Activated CD4-positive, CD25-positive, alpha-beta regulatory T cell treated with anti-CD3 and anti-CD28 coated beads, Interleukin-2, amount 50 U/mL, for 24 hours (primary cell): ENCODE measurements at regions not wholly inside any gene's neighbourhood (a gene's known extent, or its start where the extent isn't known, plus 50 kb on each side); places are given as distances from the start of the nearest gene placed in this dataset.
"Not testable (repeated sequence)": the region's sequence is repeated elsewhere in the genome, so short reads cannot be mapped to it uniquely, and the experiment has no call there.

Experiments
- ATAC-seq, 2 donors: fragments of 150-1000 bp; cut with Tn5 transposase; one replicate each; pipeline ENCODE4 v1.10.0; 2021; ENCODE audit warnings: mild to moderate bottlenecking in 1 of 2, moderate library complexity in 1 of 2

DNA sequence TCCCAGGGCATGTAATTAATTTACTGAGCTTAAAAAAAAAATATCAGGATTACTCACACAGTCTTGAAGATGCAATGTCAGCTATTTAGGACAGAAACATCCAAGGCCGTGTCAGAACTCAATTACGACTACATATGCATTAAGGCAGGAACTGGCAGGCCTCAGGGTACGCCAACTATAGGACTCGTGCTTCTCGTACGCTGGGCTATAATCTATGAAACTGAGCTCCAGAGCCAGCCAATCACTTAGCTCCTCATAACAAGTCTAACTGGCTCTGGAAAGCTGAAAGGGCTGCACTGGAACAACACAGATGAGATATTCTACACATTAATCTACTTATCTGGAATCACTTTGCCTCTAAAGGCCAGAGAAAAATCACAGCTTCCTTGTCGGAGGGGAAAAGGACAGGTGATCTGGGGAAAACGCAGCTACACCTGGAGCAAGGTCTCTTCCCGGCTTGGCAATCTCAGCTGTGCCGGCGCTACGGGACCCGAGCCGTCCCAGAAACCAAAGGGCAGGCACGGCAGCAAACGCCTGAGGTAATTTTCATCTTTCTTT is 212.0 kb downstream of the DEPDC1B start:
- no peak for ATAC-seq

GRCh38 chr5:60487476-60487875 is 212.5 kb downstream of the DEPDC1B start:
- ATAC-seq = no peak

DNA sequence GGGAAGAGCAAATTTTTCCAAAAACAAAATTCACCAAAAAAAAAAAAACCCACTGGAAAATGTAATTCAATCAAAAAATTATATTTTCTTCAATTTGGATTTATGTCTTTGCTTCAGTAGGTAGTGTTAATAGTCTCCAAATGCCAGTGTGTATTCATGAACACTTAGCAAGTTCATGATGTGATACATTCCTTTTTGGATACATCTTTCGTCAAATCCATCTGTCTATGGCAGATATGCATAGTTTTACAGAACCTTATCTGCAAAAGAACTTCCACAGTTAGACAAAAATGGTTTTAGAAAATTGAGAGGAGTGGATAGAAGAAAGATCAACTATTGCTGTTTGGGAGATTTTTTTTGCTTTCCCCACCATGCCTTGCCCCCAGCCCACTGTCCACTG is 214.6 kb downstream of the DEPDC1B start:
- ATAC-seq = no peak

DNA sequence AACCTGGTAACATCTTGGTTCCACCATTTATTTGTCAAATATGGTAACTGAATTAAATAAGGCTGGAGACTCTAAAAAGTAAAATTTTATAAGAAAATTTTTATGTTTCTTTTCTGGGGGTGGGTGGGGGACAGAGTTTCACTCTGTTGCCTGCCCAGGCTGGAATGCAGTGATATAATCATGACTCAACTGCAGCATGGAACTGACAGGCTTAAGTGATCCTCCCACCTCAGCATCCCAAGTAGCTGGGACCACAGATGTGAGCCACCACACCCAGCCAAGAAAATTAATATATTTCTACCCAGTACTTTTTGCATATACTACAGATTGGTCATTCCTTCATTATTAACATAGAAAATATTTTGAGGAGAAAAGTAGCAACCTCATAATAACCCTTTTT is 216.9 kb downstream of the DEPDC1B start:
- ATAC-seq = no peak

GRCh38 chr5:60482301-60482700 is 217.7 kb downstream of the DEPDC1B start:
- ATAC-seq = no peak

DNA sequence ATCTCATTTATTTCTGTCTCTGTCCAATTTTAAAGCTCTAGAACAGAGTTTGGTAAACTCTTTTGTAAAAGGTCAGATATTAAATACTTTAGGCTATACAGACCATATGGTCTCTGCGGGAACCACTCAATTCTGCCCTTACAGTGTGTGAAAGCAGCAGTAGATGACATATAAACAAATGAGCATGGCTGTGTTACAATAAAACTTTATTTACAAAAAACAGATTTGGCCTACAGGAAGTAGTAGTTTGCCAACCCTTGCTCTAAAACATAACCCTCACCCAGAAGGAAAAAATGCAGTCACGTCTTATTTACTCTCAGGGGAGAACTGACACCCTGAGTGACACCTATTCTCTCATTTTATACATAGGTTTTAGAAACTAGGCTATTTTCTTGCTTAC is 220.4 kb downstream of the DEPDC1B start:
- ATAC-seq = no peak

DNA sequence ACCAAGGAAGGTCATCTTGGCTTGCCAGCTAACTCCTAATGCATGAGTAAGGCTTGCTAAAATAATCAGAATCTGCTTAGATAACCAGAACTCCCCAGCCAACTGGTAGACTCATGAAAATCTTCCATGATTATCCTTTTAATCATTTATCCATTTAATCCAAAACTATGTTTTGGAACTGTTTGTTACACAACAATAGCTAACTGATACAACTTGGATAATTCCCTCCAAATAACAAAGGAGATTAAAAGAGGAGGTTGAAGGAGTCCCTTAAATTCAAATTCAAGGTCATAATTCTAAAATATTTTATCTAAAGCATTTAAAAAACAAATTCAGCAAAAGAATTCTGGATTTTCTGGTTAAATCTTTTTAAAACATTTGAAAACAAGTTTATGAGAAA is 222.1 kb downstream of the DEPDC1B start:
- no peak for ATAC-seq

- no peak for ATAC-seq
Observed at GRCh38 chr5:60473654-60474053, 226.3 kb downstream of the DEPDC1B start.

GRCh38 chr5:60473027-60473426 is 226.9 kb downstream of the DEPDC1B start:
- not testable (repeated sequence) for ATAC-seq

GRCh38 chr5:60470881-60471280 is 229.1 kb downstream of the DEPDC1B start:
- ATAC-seq = no peak

DNA sequence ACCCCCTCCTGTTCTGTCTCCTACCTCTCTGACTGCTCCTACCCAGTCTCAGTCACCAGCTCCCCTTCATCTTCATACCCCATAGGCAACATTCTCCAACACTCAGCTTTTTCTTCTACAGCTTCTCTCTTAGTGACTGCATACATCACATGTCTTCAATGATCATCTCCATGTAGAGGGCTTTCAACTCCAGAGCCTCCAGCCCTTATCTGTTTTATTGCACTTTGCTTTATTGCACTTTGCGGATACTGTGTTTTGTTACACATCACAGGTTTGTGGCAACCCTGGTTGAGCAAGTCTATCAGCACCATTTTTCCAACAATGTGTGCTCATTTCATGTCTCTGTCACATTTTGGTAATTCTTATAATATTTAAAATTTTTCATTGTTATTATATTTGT is 230.7 kb downstream of the DEPDC1B start:
- no peak for ATAC-seq

- ATAC-seq = no peak
Observed at GRCh38 chr5:60463179-60463868, 236.6 kb downstream of the DEPDC1B start.

GRCh38 chr5:60458666-60459065 is 241.3 kb downstream of the DEPDC1B start:
- ATAC-seq = no peak

DNA sequence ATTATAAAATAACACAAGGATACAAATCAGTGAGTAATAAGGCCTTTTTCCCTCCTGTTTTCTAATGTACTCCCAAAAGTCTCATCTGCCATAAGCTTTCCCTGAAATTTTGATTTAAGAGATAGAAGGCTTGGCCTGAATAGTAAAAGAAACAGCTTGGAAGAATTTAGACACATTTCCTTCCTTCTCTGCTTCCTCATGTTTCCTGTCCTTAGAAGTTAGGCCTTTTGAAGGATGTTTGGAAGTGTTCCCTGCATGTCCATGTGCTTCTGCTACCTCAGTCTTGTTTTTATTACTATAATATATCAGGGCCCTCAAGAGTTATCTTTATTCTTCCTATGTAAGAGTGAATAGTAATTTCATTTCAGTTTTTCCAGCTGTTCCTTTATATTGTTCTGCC is 242.7 kb downstream of the DEPDC1B start:
- no peak for ATAC-seq

GRCh38 chr5:60455589-60455988 is 244.4 kb downstream of the DEPDC1B start:
- no peak for ATAC-seq

- not testable (repeated sequence) for ATAC-seq
Observed at GRCh38 chr5:60454277-60454676, 245.7 kb downstream of the DEPDC1B start.

GRCh38 chr5:60453186-60453976 is 246.6 kb downstream of the DEPDC1B start:
- ATAC-seq = no peak

- ATAC-seq = no peak
Observed at GRCh38 chr5:60448600-60448999, 251.4 kb downstream of the DEPDC1B start.

DNA sequence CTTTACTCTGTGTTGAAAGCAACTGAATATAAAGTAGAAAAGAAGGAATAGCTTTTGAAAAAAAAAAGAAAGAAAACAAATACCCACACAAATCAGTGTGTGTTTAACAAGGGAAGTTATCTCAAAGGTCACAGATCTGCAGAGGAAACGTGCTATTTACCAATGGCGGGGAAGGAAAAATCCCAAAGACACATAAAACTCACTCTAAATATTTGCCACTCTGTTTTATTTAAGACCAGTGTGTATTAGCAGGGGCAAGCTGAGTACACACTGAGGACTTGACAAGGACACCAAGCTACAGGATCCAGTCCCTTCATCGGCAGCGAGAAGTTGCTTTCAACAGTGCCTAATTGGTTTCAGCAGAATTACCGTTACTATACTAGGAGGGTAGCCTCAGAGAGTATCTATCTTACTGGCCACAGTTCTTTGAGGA is 252.5 kb downstream of the DEPDC1B start:
- ATAC-seq = no peak

GRCh38 chr5:60446917-60447316 is 253.0 kb downstream of the DEPDC1B start:
- no peak for ATAC-seq

DNA sequence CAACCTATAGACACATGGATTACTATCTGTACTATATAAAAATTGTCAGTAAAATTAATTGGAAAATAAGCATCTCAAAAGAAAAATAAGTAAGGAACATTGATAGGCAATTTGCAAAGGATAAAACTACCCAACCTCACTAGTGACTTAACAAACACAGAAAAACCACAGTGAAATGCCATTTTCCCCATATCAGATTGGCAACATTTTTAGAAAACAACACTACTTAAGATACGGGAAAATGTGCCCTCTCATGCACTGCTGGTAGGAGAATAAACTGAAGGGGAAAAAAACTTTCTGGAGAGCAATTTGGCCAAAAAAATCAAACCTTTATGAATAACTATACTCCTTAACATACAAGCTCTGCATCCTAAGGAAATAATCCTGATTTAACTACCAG is 254.0 kb downstream of the DEPDC1B start:
- ATAC-seq = no peak

- ATAC-seq = no peak
Observed at GRCh38 chr5:60445427-60445826, 254.5 kb downstream of the DEPDC1B start.

GRCh38 chr5:60444661-60445360 is 255.2 kb downstream of the DEPDC1B start:
- no peak for ATAC-seq
